NCI-H82 (cell line): ENCODE measurements at regions not wholly inside any gene's neighbourhood (a gene's known extent, or its start where the extent isn't known, plus 50 kb on each side); places are given as distances from the start of the nearest gene placed in this dataset.
A peak's percentile ranks its signal among the peaks of the same experiment; 100 is the strongest.
"Not testable (repeated sequence)": the region's sequence is repeated elsewhere in the genome, so short reads cannot be mapped to it uniquely, and the experiment has no call there.

Source experiments
- DNase-seq: peaks from one replicate; lab custom pipeline; 2025; lab: John Stamatoyannopoulos, UW

DNA sequence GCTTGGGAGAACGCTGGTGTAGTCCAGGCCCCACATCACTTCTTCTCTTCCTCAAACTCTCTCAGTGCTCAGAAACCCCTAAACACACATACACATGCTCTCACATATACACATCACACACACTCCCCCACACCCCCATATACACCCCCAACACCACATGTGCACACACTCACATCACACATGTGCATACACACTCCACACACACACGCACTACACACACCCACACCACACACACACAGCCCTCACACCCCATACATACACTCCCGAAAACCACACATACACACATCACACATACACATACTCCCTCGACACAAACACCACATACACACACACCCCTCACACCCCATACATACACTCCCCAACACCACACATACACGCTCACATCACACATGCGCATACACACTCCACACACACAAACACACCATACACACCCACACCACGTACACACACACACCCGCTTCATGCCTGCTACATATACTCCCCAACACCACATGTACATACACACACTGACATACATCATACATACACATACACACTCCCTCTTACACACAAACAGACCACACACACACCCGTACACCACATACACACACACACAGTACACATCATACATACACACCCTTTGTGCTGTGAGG, 110.3 kb upstream of the TMEM170B start:
- no peak for DNase-seq

DNA sequence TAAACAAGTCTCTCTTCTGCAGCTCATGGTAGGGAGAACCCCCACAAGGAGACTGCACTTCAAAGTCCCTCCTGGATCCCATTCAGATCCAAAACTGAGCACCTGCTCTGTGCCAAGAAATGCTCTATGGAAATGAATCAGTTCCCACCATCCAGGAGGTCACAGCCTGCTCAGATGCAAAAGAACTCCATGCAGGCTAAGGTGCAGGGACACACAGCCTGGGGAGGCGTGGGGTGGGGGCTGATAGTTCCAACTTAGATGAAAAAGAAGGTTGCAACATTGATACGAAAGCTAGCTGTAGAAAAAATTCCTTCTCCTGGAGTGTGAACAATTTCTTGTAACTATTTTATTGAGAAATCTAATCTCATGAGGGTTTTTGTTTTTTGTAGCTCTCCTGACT, 111.0 kb upstream of the TMEM170B start:
- DNase-seq: no peak

DNA sequence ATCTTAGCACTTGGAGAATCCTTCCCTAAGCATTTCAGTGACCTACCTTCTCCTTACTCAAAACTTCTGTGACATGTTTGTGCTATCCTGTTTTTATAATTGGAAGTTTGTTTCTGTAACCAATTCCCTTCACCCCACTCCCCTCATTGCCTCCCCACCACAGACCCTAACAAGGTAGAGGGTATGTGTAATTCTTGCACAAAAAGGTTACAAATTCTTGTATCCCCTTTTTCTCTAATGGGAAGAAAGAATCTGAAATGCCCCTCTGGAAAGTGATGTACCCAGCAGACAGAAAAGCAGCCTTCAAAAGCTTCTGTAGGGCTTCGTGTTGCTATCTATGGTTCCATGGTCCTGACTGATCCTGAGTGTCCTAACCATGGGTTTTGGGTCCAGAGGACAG, 111.7 kb upstream of the TMEM170B start:
- no peak for DNase-seq

DNA sequence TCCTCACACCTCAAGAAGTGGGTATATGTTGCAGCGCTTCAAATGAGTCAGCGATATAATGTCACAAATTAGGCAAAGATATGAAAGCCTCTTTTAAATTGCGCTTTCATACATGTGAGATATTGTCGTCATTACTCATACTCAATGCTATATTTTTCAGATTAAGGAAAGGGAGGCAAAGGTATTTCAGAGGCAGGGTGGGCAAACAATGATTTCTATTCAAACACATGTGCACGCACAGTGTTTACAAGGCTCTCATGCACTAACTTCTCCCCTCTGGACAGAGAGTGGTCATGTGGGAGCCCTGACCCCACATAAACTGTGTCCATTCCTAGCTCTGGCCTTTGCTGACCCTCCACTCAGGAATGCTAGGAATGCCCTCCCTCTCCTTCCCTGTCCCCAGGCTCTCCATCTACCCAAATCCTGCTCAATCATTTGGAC, 112.1 kb upstream of the TMEM170B start:
- no peak for DNase-seq

DNA sequence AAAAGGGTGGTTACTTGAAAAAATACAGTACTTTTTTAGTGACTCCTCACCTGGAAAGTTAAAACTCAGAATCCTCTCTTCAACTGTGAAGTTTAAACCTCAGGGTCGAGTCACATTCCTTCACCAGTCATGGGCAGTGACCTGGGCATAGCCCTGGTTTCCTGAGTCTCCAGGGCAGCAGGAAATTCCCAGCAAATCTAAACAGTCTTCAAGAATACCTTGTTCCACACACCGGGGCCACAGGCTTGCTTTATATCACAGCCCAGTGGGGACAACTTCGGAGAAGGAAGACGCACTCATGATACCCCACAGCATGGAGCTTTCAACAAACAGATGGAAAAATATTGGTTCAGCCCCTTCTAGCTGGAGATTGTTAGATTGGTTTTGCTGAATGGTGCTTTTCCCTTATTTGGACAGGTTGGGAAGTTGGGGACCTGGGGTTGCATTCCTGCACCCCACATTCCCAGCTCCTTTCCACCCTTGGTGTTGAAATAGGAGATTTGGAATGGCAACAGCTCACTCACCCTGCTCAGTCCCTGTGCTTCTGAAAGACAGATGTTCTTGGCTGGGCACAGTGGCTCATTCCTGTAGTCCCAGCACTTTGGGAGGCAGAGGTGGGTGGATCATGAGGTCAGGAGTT, 113.0 kb upstream of the TMEM170B start:
- DNase-seq: no peak

DNA sequence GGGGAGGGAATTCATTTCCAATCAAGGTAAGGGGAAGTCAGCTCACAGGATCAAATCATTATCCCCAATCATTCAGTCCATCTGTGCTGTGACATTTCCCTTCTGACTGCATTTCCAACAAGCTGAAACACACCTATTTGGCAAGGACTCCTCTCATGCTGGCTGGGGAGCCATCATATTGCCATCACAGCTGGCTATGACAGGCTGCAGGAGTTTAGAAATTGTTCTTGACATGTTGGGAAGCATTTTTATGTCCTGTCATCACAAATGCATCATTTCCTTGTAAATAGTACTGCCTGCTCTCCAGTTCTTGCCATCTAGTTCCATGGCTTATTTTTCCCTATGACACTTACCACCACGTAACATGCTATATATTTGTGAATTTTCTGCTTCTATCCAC, 113.9 kb upstream of the TMEM170B start:
- DNase-seq: no peak

DNA sequence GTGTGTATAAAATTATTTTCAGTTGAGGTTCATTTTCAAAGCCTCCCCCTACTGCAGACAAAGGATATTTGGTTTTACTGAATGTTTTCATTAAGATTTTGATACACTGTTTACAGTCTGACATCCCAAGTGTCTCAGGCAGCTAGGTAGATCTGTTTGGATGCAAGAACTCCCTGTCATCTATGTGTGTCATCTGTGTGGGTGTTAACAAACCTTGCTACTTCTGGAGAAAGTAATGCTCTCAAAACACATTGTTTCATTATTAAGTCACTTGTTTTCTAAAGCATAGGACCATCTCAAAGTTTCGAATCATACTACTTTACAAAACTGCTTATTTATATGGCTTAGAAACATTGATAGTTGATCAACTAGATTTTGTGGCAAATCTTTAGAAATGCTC, 114.5 kb upstream of the TMEM170B start:
- no peak for DNase-seq

DNA sequence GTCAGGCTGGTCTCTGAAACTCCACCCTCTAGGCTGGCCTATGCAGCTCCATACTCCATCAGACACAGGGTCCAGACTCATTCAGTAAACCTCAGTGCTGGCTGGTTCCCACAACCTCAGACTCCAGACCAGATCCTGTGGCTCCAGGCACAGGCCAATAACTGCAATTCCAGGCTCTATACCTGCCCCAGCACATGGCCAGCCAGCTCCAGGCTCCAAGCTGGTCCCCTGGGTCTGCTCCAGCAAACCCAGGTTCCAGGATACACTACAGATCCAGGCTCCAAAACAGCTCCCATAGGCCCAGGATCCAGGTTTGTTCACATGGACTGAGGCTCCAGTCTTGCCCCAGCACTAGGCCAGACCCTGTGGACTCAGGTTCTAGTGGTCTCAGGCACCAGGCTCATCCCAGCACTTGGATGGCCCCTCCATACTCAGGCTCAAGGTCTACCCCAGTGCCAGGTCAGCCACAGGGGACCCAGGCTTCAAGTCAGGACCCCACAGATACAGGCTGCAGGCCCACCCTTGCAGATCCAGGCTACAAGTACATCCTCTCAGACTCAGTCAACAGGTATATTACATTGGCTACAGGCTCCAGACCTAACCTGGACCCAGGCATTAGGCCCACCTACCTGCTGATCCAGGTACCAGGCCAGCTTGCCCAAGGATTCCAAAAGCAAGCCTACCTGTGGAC, 117.6 kb upstream of the TMEM170B start:
- no peak for DNase-seq

DNA sequence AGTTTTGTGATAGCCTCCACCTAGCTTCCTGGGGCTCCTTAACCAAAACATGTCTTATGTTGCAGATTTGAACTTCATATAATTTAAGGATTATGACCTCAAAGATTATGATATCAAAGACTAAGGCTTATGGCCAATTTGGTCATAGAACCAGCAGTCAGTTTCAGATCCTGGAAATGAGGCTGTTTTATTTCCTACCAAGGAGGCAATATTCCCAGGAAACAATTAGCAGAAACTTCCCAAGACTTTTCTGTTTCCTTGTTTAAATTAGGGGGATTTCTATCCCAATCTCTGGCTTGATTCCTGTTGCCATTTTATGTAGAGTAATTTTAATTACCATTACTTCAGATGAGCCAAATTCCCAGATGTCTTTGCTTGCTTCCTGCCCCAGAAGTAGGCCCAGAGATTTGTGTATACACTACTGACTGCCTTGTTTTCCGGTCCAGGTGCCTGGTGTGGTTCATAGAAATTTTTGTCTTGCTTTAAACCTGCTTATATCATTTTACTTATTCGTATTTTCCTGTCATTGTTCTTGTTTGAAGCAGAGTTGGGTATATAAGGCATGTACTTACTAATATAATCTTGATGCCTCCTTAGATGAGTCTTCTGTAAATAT, 119.2 kb upstream of the TMEM170B start:
- no peak for DNase-seq

DNA sequence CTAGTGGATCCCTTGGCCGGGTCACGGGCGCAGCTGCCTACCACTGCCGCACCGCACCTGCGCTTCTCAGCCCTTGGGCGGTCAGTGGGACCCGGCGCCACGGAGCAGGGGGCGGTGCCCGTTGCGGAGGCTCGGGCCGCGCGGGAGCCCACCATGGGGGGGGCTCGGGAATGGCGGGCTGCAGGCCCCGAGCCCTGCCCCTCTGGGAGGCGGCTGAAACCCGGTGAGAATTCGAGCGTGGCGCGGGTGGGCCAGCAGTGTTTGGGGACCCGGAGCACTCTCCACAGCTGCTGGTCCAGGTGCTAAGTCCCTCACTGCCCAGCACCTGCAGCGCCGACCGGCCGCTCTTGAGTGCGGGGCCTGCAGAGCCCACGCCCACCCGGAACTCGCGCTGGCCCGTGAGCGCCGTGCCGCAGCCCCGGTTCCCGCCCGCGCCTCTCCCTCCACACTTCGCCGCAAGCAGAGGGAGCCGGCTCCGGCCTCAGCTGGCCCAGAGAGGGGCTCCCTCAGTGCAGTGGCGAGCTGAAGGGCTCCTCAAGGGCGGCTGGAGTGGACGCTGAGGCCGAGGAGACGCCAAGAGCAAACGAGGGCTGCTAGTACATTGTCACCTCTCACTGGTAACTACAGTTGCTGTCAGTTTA, 120.5 kb upstream of the TMEM170B start:
- DNase-seq: no peak

DNA sequence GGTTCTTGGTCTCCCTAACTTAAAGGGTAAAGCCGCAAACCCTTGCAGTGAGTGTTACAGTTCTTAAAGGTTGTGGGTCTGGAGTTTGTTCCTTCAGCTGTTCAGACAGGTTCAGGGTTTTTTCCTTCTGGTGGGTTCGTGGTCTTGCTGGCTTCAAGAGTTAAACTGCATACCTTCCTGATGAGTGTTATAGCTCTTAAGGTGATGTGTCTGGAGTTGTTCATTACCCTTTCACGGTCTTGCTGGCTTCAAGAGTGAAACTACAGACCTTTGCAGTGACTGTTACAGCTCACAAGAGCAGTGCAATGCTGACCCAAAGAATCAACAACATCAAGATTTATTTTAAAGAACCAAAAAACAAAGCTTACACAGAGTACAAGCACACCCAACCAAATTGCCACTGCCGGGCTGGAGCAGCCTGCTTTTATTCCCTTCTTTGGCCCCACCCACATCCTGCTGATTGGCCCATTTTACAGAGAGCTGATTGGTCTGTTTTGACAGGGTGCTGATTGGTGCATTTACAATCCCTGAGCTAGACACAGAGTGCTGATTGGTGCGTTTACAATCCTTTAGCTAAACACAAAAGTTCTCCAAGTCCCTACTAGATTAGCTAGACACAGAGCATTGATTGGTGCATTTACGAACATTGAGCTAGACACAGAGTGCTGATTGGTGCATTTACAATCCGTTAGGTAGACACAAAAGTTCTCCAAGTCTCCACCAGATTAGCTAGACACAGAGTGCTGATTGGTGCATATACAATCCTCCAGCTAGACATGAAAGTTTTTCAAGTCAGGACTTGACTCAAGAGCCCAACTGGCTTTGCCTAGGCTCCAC, 121.2 kb upstream of the TMEM170B start:
- DNase-seq: not testable (repeated sequence)

DNA sequence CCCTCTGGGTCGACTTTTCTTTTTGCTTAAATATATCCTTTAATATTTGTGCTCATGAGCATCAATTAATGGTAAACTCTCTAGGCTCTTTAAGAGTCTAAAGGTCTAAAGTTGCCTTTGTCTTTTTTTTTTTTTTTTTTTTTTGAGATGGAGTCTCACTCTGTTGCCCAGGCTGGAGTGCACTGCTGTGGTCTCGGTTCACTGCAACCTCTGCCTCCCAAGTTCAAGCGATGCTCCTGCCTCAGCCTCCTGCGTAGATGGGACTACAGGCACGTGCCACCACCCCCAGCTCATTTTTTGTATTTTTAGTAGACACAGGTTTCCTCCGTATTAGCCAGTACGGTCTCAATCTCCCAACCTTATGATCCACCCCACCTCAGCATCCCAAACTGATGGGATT, 122.0 kb upstream of the TMEM170B start:
- no peak for DNase-seq

DNA sequence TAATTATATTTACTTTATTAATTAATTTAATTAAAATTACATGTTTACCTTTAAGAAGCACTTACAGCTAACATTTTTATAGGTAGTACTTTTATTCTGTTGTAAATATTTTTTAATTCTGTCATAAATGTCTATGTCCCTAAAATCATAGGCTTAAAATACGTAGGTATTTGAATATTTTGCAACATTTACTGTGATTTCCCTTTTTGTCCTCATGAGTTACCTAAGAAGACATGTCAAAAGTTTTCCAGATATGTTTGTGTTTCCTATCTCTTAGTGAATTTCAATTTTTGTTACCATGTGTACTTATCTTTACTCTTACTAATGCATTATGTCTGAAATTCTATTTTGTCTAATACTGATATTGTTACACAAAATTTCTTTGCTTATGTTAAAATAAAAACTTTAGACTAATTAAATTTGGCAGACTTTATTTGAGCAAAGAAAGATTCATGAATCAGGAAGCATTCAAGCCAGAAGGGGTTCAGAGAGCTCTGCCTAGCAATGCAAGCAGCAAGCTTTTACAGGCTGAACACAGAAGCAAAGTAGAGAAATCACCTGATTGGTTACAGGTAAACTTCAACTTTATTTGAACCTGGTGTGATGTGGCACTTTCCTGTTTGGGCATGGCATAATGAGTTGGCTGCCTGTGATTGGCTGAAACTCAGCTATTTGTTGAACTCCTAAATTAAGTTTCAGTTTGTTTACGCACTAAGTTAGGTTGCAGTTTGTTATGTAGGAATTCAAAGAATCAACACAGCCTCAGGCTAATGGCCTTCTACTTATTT, 123.2 kb upstream of the TMEM170B start:
- no peak for DNase-seq

DNA sequence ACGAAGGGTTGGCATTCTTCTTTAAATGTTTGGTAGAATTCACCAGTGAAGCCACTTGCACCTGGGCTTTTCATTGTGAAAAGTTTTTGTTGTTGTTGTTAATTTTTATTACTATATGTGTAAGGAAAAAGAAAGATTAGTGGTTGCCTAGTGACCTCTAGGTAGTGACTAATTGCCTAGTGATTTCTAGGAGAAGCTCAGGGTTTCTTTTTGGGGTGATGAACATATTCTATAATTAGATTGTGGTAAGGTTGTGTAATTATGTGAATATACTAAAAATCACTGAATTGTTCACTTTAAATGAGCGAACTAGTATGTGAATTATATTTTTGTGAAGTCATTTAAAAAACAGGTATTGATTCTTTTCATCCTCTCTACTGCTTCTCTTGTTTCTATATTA, 123.8 kb upstream of the TMEM170B start:
- DNase-seq: no peak

DNA sequence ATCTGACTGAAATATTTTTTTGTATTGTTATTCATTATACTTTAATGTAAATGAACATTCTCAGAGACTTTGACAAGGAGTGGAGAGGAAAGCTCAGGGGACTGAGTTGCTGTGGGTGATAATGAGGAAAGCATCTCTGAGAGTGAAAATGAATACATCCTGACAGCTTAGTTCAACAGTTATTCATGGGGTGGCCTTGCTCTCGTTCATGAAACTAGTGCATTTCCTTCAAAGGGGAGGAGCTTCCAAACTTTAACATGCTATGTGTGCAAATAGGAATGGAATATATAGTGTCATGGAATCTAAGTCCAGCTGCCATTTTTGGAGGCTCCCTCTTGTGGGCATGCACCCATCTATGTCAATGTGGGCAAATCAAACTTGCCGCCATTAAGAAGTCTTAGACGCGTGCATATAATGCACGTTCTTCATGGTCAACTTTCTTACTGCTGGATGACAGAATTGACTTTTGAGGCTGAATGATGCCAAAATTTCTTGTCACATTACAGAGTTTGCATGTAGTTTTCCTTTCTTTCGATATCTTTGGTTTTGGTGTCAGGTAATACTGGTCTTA, 124.3 kb upstream of the TMEM170B start:
- DNase-seq: no peak

DNA sequence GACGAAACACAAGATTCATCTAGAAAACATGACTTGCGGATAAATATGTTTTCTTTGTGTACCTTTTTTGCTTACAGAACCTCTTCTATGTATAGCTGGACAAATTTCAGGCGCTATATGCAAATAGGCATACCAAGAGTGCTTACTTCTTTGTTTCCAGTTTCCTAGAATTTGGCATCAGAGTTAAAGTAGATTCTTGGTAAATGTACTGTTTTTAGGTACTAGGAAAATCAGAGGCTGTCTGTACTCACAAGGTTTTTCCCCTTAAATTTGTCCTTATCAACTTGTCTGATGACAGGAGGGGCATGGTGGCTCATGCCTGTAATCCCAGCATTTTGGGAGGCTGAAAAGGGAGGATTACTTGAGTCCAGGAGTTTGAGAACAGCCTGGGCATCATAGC, 124.9 kb upstream of the TMEM170B start:
- no peak for DNase-seq

DNA sequence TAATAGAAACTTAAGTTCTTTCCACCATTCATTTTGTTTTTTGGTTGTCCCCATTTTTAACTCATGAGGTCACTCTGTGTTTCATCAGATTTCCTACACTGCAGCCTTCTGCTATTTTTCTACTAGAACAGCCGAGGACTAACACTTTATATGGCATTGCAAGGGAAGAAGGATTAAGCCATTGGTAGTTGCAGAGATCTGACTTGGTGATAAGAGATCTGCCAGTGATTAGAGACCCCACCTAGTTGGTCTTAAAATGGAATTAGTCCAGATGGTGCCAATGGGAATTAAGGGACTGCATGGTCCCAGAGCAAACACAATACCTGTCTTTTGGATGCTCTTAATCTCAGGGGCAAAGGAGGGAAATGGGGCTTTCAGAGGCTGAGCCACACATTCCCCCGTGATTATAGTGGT, 125.5 kb upstream of the TMEM170B start:
- peak; percentile 86 for DNase-seq

DNA sequence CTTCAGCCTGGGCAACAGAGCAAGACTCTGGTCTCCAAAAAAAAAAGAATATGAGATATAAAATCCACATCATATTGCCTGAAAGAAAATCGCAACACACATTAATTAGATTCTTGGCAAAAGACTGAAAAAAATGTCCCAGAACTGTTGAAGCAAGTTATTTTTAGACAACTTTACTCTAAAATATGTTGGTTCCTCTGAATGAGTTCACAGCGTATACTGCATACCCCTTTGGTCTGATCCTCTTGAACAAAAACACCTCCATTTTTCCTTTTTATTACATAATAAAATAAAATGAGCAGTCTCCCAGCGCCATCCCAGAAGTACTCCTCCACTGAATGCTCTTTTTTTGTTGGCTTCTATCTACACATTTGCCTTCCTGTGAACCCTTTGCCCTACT, 126.0 kb upstream of the TMEM170B start:
- DNase-seq: no peak

DNA sequence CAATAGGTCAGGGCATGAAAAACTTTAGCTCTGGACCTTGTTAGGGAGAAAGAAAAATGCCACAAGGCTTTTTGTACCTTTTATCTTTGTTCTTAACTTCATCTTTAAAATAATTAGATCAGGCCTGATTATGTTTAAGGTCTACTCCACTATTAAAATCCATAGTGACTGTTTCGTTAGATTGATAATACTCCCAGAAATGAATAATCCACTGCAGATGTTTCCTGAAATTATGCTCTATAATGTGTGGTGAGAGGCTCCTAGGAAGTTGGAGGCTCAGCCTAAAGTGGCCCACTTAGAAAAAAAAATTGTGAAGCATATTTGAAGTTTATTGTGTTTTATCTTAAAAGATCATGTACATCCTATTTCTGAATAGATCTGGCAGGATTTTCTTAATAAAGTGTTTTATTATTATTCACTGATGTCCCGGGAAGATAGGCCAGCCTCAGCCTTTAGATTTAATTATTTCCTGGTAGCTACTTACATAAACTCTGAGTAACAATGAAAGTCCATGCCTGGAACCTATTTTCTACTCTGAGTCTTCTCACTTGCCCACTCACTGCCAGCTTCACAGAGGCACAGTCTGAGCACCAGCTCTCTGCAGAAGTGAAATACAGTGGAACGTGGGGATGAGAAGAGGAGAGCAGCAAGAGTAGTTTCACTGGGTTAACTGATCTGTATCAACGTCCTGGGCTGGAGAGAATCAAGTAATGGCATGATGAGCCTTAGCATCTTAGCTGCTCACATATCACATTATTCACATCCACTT, 126.8 kb upstream of the TMEM170B start:
- no peak for DNase-seq

DNA sequence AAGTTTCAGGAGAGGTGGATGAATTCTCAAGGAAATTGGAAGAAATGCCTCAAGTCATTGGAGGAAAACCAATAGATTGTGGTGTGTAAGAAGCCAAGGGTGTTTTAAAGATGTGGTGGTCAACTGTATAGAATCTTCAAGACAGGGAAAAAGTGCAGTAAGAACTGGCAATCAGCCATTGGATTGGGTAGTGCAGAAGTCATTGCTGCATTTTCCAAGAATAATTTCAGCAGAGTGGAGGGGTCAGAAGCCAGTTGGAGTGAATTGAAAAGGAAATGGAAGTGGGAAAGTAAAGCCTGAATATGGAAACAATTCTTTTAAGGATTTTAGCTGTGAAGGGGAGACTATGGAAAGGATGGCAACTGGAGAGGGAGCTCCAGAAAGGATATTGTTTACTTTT, 128.2 kb upstream of the TMEM170B start:
- DNase-seq: no peak
